Heart left ventricle (tissue), 16 donors: ENCODE measurements at regions not wholly inside any gene's neighbourhood (a gene's known extent, or its start where the extent isn't known, plus 50 kb on each side); places are given as distances from the start of the nearest gene placed in this dataset.

ENCODE experiments used
- ATAC-seq, 4 donors: fragments of 200-7000 bp; cut with Tn5 transposase; one replicate each; pipeline ENCODE4 v1.9.1; 2020 to 2022; ENCODE audit warnings: moderate library complexity in 4 of 4, mild to moderate bottlenecking in 3 of 4, moderate number of reproducible peaks in 1 of 4
- DNase-seq, 5 donors: peaks; one replicate each; pipeline ENCODE4 v3.0.0-alpha.2; 2020
- H3K27ac ChIP-seq, 12 donors: fragments of 200-600 bp; sonication (generic) in 4 of 12; one replicate each; pipeline versions ENCODE4 v1.5.0 to v1.8.0; 2016 to 2022; ENCODE audit warnings: mild to moderate bottlenecking in 2 of 12
- H3K27me3 ChIP-seq, 9 donors: fragments of 200-600 bp; sonication (generic) in 2 of 9; one replicate each; pipeline versions ENCODE4 v1.5.1 to v1.8.0; 2016 to 2022; ENCODE audit warnings: mild to moderate bottlenecking in 3 of 9
- H3K36me3 ChIP-seq, 9 donors: fragments of 200-600 bp; sonication (generic) in 2 of 9; one replicate each; pipeline versions ENCODE4 v1.5.0 to v1.8.0; 2018 to 2022; ENCODE audit warnings: mild to moderate bottlenecking in 2 of 9
- H3K4me1 ChIP-seq, 12 donors: fragments of 200-600 bp; sonication (generic) in 4 of 12; one replicate each; pipeline versions ENCODE4 v1.5.0 to v1.8.0; 2016 to 2022; ENCODE audit warnings: mild to moderate bottlenecking in 3 of 12
- H3K4me3 ChIP-seq, 12 donors: fragments of 200-600 bp; sonication (generic) in 4 of 12; one replicate each; pipeline versions ENCODE4 v1.5.0 to v1.8.0; 2017 to 2022; ENCODE audit warnings: mild to moderate bottlenecking in 9 of 12, moderate library complexity in 4 of 12
- H3K9me3 ChIP-seq, 12 donors: fragments of 200-600 bp; sonication (generic) in 4 of 12; one replicate each; pipeline versions ENCODE4 v1.5.0 to v1.8.0; 2016 to 2022; ENCODE audit warnings: mild to moderate bottlenecking in 1 of 12
- POLR2A ChIP-seq, 2 donors: fragments of 450-650 bp; IDR thresholded peaks; one replicate each; pipeline ENCODE4 v1.6.1; 2017; ENCODE audit warnings: antibody characterized with exemption in 2 of 2, mild to moderate bottlenecking in 2 of 2, moderate library complexity in 2 of 2
- WGBS, 4 donors: extraction: QIAGEN DNeasy Blood & Tissue Kit in 2 of 4; methylation state at CpG; one replicate each; pipeline versions ENCODE4 v1.1.5 to v1.1.7; 2013 to 2018; 5-methylcytosine and 5-hydroxymethylcytosine counted together
- intact Hi-C, 10 donors: fragments of 100-400 bp; cut with DNase I; formaldehyde crosslinking; loops; one replicate each; pipeline versions ENCODE4 v1.11.1 to v1.14.2; 2022
- TF ChIP-seq, protein P1 (sequence below), 12 donors: fragments of 200-600 bp; sonication (generic) in 4 of 12; IDR thresholded peaks; one replicate each; pipeline versions ENCODE4 v1.5.0 to v1.8.0; 2018 to 2022; ENCODE audit warnings: antibody characterized with exemption in 12 of 12, mild to moderate bottlenecking in 5 of 12
- donor health status: ischemic (EF 13 %, LVEDD 7.1; RV severe dilation, severe dysfunction).
- donor health status: healthy with polysubstance abuse.
- donor health status: DM: no; HTN: yes; CAD: no.
- donor health status: DM: no; HTN: no; CAD: no.
- donor health status: ischemic (EF 25% LVEDD 6.9; RV normal size, moderate dysfunction).
- donor health status: ischemic (EF 25% LVEDD 5.7; RV mildly dilated, moderate dysfunction).
- donor health status: healthy.
- donor health status: DM: yes; HTN: yes; CAD: no.
- donor health status: ischemic (EF 35%, LVEDD 5.7; RV mildly dilated, moderate dysfunction).
- donor health status: nonischemic (EF 11% LVEDD 7.7; RV severe dilation, severe dysfunction).
- donor health status: DM: yes; HTN: yes; CAD: no.
- donor health status: PGD.
- donor health status: ischemic (EF 29% LVEDD 5.4; RV normal size, mild dysfunction).
- donor health status: nonischemic (EF 23%, LVEDD 6.1; RV moderate dilation, normal function).

DNA sequence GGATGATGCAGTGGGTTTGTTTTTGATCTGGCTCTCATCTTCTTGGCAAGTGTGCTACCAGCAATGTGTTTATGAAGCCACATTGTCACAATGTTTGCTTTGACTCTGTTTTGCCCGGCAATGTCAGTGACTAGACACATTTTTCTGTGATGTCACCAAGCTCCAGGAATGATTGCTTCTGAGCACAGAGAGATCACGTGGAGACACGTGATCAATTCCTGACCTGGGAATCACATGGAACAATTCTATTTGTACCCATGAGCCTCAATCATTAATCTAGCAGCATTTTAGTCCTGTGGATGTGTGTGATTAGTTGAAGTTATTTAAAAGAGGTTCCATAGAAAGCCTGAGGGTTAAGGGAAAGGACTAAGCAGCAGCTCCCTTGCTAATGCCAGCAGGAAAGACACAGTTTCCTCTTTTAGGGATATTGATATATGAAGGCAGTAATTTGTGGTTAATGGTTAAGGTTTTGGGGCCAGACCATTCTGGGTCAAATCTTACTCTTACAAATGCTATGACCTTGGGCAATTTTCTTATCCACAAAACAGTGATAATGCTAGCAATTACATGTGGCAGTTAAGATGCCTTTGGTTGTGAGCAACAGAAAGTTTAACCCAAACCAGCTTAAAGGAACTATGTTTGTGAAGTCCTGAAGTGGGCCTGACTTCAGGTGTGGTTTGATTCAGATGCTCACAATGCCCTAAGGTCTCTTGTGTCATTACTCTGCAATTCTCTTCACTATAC is 59.0 kb downstream of the FASLG start:
- no peaks in the 10 kb centered on the region for H3K27me3 ChIP-seq
- WGBS, 4 donors: 49 to 72% (median 67%) methylated on average over 3 of the region's 3 CpGs
- no peaks in the 10 kb centered on the region for H3K36me3 ChIP-seq
- H3K27ac ChIP-seq: no peak overlapping the region
- ATAC-seq (peak in 1 of 4 donors; percentile 20), DNase-seq (no peak)
- peaks cover 0 to 8% (median 0%) of the 10 kb centered on the region in 12 donors for H3K4me1 ChIP-seq
- TF ChIP-seq POLR2A (IDR thresholded peaks at IDR 0.05): no peak
- TF ChIP-seq, protein P1, sequence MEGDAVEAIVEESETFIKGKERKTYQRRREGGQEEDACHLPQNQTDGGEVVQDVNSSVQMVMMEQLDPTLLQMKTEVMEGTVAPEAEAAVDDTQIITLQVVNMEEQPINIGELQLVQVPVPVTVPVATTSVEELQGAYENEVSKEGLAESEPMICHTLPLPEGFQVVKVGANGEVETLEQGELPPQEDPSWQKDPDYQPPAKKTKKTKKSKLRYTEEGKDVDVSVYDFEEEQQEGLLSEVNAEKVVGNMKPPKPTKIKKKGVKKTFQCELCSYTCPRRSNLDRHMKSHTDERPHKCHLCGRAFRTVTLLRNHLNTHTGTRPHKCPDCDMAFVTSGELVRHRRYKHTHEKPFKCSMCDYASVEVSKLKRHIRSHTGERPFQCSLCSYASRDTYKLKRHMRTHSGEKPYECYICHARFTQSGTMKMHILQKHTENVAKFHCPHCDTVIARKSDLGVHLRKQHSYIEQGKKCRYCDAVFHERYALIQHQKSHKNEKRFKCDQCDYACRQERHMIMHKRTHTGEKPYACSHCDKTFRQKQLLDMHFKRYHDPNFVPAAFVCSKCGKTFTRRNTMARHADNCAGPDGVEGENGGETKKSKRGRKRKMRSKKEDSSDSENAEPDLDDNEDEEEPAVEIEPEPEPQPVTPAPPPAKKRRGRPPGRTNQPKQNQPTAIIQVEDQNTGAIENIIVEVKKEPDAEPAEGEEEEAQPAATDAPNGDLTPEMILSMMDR (IDR thresholded peaks at IDR 0.05): no peak
- H3K4me3 ChIP-seq: no peak overlapping the region
- H3K9me3 ChIP-seq: no peaks in the 10 kb centered on the region
- intact Hi-C loops: loop anchor here (2.0 to 10.0 kb wide), 6 partner anchors 107 to 267 kb away; no protein-coding TSS in a partner anchor

DNA sequence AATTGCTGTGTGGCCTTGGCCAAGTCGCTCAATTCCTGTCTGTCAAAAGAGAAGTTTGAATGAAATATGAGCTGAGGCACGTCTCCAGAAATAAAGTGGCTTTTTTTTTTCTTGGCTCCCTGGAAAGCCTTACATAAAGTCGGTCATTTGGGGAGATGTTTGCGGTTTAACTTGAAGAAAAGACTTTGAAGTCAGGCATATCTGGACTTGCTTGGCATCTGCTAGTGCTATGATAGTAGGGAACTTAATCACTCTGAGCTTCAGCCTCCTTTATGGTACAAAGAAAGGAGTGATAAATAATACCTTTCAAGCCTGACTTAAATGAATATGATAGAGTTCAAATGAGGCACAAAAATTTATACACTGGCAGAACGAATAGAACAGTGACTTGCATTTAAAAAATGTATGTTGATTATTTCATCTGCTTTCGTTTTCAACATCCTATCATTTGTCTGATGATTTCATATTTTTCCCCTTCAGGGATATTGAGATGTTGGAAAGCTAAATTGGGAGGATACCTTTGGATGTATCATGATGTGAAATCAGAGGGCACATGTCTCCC is 60.2 kb downstream of the FASLG start:
- peaks cover 0 to 11% (median 0%) of the 10 kb centered on the region in 12 donors for H3K4me1 ChIP-seq
- no peak for TF ChIP-seq POLR2A (IDR thresholded peaks at IDR 0.05)
- TF ChIP-seq, protein P1 (IDR thresholded peaks at IDR 0.05): no peak
- ATAC-seq: no peak
- no peaks in the 10 kb centered on the region for H3K27me3 ChIP-seq
- no peak overlapping the region for H3K4me3 ChIP-seq
- no peaks in the 10 kb centered on the region for H3K9me3 ChIP-seq
- intact Hi-C loops: loop anchor here (2.0 to 10.0 kb wide), 6 partner anchors 108 to 268 kb away; no protein-coding TSS in a partner anchor
- 38 to 50% (median 40%) methylated on average over 6 of the region's 6 CpGs for WGBS, 4 donors
- no peaks in the 10 kb centered on the region for H3K36me3 ChIP-seq
- no peak overlapping the region for H3K27ac ChIP-seq
- DNase-seq: no peak

DNA sequence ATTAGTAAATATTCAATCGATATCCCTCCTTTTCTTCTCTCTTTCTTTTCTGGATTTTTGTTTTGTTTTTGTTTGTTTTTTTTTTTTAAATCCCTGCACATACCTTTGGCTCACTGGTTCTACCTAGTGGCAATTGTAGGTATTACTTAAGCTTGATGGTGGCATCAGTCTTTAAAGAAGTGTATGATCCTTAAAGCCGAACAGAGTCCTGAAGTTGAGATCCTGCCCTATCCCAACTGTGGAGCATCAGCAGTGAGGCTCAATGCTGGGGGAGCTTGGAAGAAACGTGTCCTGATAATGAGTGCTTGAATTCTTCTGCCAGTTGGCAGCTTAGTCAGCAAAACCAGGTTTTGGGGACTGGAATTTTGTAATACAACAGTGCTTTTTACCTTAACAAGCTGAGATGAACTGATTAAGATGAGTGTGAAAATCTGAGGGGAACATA is 60.8 kb downstream of the FASLG start:
- no peak for TF ChIP-seq POLR2A (IDR thresholded peaks at IDR 0.05)
- TF ChIP-seq, protein P1 (IDR thresholded peaks at IDR 0.05): peak; percentile 61 to 79 (median 70)
- no peaks in the 10 kb centered on the region for H3K27me3 ChIP-seq
- intact Hi-C loops: loop anchor here (2.0 to 10.0 kb wide), 6 partner anchors 109 to 269 kb away; no protein-coding TSS in a partner anchor
- ATAC-seq (peak in 1 of 4 donors; percentile 58), DNase-seq (no peak)
- peaks cover 0 to 16% (median 0%) of the 10 kb centered on the region in 12 donors for H3K4me1 ChIP-seq
- H3K9me3 ChIP-seq: no peaks in the 10 kb centered on the region
- whole genome bisulfite sequencing, 4 donors: 12 to 21% (median 14%) methylated on average over 3 of the region's 3 CpGs
- H3K36me3 ChIP-seq: no peaks in the 10 kb centered on the region
- no peak overlapping the region for H3K27ac ChIP-seq
- H3K4me3 ChIP-seq: no peak overlapping the region

DNA sequence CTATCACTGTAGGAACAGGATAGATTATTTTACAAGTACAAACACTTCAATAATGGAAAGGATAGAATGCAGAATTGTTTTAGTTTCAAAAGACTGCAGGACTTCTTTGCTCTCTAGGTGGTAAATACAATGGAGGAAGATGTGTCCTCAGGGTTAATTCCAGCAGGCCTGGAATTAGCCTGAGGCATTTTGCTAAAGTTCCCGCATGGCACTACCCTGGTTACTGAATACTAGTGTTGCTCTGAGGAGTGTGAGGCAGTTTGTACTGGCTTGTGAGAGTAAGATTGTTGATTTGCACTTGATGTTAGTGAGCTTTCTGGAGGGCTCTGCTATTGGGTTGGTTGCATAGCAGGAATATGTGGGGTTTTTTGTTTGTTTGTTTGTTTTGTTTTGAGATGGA is 61.4 kb downstream of the FASLG start:
- intact Hi-C loops: loop anchor here in 2 of 10 donors (2.0 to 10.0 kb wide), 2 partner anchors 112 to 266 kb away; no protein-coding TSS in a partner anchor
- TF ChIP-seq POLR2A (IDR thresholded peaks at IDR 0.05): no peak
- TF ChIP-seq, protein P1 (IDR thresholded peaks at IDR 0.05): no peak
- H3K9me3 ChIP-seq: no peaks in the 10 kb centered on the region
- H3K27me3 ChIP-seq: no peaks in the 10 kb centered on the region
- 74 to 90% (median 80%) methylated on average over 1 of the region's 1 CpG for WGBS, 4 donors
- no peaks in the 10 kb centered on the region for H3K36me3 ChIP-seq
- ATAC-seq (no peak), DNase-seq (no peak)
- H3K27ac ChIP-seq: no peak overlapping the region
- no peak overlapping the region for H3K4me3 ChIP-seq
- H3K4me1 ChIP-seq: peaks cover 0 to 21% (median 0%) of the 10 kb centered on the region in 12 donors
